GM12874 (cell line): ENCODE measurements at regions not wholly inside any gene's neighbourhood (a gene's known extent, or its start where the extent isn't known, plus 50 kb on each side); places are given as distances from the start of the nearest gene placed in this dataset.
A peak's percentile ranks its signal among the peaks of the same experiment; 100 is the strongest.

Experiments
- TF ChIP-seq, protein P1 (sequence below): IDR thresholded peaks from 2 replicates; pipeline ENCODE4 v1.5.1; 2011; ENCODE audit warnings: low read depth, mild to moderate bottlenecking, control low read depth, low read length, moderate library complexity; ENCODE audit not compliant: insufficient read depth

DNA sequence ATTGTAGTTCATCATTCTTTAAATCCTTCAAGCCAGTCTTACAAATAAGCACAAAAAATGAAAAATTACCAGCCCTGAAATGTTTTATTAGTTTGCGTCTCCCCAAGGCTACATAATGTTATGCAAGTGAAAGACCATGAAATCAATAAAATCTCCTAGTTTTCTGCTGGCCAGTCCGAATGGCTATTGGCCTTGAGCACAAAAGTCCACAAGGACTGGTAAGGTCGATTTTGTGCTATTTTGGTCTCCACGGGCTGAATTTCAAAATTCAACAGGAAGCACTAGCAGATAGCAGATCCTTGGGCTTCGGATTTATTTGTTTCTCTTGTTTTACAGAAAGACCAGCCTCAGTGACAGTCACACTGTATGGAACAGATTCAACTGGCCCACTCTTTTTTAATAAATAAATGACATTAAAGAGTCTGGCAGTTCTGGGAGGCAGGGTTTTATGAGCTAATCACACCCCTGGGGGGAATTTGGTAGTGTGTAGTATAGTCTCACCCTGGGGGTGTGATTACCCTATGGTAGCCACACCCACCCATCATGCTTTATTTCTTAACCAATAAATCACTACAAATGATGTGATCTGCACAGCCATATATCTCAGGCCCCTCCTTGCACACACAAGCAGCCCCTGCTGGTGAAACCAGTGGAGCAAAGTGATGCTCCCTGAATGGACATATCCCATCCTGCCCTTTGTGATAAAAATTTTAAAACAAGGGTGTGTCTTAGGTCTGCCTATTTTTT lies 51.1 kb upstream of the TMEM33 start:
- TF ChIP-seq, protein P1, sequence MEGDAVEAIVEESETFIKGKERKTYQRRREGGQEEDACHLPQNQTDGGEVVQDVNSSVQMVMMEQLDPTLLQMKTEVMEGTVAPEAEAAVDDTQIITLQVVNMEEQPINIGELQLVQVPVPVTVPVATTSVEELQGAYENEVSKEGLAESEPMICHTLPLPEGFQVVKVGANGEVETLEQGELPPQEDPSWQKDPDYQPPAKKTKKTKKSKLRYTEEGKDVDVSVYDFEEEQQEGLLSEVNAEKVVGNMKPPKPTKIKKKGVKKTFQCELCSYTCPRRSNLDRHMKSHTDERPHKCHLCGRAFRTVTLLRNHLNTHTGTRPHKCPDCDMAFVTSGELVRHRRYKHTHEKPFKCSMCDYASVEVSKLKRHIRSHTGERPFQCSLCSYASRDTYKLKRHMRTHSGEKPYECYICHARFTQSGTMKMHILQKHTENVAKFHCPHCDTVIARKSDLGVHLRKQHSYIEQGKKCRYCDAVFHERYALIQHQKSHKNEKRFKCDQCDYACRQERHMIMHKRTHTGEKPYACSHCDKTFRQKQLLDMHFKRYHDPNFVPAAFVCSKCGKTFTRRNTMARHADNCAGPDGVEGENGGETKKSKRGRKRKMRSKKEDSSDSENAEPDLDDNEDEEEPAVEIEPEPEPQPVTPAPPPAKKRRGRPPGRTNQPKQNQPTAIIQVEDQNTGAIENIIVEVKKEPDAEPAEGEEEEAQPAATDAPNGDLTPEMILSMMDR = no peak

DNA sequence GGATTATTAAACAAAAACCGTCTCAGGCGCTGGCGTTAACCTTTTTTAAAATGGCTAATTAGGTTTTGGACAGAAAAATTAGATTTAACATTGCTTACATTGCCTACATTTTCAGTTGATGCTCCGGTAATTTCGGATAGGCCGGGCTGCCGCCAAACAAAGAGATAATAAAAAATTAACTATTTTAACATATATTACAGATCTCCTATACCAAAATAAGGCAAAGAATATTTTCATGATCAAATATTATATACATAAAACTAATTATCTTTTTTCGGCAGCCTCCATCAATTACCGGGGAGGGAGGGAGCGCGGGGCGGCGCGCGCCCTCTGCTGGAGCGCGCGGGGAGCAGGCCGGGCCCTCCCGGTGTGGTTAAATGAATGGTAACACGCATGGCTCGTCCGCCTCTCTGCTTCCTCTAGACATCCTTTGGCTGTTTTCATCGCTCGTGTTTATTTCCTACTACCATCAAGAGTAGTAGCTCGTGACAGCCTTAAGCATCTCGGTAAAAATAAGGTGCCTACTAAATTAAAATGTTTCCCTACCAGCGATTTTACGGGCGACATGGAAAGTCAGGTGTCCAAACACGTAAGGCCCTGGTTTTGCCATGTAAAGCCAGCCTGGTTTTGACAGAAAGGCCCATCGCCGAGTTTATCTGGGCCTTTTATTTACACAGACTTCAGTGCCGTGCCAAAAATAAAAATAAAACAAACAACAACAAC lies 52.4 kb upstream of the TMEM33 start:
- TF ChIP-seq, protein P1 = peak; percentile 90

DNA sequence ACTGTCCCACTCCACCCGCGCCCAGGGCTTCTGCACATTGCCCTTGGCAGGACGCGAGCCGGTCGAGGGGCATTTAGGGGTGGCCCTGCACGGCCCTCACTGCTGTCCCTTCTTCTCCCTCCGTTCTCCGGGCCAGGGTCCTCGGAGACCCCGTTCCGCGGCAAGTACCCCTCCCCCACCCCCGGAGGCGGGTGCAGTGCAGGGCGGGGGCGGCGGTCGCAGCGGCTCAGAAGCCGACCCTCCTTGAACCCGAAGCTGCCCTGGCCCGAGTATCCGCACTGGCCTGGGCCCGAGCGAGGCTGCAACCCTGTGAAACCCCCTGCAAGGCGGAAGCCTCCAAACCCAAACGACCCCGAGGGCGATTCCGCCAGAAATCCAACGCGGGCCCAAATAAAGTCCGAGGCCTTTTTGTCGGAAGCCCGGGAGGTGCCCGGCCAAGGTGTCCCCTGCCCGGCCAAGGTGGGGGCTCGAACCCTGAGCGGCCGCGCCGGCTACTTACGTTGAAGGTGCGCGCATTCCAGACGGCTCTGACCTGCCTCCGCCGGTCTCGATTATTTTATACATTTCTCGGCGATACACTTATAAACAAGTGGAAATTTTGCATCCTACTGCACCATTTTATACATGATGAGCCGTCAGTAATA lies 53.1 kb upstream of the TMEM33 start:
- TF ChIP-seq, protein P1 = no peak

DNA sequence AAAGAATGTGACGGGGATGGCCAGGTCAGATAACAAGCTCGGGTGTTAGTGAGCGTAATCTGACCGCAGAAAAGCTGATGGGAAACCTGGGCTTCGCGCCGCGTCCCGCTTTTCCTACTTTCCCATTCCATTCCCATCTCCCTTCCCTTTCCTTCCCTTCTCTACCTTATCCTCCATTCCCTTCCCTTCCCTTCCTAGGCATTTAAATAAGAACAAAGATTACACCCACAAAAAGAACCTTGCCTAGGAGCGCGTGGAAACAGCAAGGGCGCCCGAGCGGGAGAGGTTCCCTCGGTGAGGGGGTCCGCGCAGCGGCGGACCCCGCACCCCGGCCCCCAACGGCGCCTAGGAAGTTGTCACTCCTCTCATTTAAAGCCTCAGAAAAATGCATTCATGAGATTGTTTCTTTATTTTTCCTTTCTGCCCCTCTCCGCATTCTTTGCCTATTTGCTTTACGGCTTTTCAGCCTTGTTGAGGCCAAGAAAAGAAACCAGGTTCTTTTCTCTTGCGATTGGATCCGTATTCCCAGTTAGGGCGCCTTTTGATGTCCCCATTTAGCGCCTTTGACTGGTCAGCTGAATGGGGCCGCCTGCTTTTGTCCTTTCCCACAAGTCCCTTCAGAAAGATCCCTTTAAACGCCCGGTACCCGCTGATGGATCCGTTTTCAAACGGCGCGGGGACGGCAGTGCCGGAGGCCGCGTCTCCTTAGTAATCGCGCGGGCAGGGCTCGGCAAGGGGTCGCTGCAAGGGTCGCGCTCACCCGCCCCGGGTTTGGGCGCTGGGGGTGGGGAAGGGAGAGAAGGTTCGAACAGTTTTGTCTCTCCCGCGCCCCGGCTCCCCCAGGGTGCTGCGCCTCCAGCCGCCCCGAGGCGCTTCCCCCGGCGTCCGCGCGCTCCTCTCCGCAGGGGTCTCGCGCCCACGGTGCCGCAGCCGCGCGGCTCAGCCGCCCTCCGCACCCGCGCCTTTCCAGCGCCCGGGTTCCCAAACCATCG lies 54.1 kb upstream of the TMEM33 start:
- TF ChIP-seq, protein P1 = no peak

DNA sequence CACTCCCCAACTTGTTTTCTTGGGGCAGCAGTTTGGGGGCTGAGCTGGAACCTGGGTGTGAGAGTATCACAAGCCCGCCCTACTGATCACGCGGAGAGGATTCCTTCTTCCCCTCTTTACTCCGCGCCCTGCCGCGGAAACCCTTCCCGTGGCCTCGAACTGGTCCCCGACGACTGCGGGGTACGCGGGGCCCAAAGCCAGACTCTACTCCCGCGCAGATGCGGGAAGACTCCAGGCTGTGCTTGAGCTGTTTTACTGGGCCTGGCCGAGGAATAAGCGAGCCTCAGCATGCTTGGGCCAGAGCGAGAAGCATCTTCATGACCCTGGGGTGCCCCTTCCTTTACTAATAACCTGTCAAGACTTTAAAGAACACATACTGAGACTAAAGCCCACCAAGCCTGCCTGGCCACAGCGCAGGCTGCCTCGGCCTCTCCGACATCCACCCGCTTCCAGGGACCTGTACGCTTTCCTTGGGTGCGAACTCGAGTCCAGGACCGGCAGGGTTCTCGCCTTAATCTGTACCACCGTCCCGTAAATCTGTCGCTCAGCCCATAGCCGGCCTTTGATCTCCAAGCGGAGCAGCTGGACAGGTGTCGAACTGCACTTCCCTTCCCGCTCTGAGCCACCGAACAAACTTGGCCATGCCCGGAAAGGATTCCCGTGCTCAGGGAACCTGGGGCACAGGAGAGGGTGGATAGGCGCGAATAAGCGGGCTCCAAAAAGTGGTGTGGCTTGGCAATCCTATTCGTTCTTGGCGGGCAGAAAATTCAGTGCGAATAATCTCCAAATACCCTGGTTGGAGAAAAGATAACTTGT lies 55.0 kb upstream of the TMEM33 start:
- TF ChIP-seq, protein P1 = no peak

DNA sequence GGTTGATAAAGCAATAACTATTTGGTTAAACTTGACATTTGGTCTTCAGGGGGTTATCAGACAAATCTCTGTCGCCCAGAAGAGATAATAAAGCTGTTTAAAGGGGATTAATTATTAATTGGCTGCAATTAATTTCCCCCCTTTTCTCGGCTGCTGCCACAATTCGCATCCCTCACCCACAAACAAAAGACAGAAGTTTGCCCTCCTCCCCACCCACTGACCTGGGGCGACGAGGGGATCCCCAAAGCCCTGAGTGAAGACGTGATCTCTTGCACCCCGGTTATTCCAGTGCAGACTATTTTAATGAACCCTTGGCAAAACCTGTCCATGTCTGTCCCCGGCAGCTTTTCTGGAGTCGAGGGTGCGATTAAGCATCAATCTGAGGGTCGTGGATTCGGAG lies 55.7 kb upstream of the TMEM33 start:
- TF ChIP-seq, protein P1 = no peak
